ENCODE measurements at regions not wholly inside any gene's neighbourhood (a gene's known extent, or its start where the extent isn't known, plus 50 kb on each side); places are given as distances from the start of the nearest gene placed in this dataset.

DNA sequence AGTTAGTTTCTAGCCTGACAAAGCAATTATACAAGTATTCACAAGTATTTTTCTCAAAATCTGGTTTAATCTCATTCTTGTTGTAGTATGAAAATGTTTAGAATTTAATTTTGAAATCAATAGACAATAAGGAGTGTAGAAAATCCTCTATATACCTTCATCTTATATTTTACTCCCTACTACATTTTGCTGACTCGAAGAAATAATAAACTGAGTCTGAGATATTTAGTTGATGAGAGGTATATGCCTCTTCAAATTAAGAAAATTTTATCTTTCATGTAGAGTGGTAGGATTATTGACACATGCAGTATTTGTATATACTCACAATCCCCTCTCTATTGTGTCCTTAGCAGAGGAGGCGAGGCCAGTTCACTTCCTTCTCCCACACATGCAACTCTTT, 477.7 kb downstream of the MAN2A1 start:
- TF ChIP-seq, protein P1, sequence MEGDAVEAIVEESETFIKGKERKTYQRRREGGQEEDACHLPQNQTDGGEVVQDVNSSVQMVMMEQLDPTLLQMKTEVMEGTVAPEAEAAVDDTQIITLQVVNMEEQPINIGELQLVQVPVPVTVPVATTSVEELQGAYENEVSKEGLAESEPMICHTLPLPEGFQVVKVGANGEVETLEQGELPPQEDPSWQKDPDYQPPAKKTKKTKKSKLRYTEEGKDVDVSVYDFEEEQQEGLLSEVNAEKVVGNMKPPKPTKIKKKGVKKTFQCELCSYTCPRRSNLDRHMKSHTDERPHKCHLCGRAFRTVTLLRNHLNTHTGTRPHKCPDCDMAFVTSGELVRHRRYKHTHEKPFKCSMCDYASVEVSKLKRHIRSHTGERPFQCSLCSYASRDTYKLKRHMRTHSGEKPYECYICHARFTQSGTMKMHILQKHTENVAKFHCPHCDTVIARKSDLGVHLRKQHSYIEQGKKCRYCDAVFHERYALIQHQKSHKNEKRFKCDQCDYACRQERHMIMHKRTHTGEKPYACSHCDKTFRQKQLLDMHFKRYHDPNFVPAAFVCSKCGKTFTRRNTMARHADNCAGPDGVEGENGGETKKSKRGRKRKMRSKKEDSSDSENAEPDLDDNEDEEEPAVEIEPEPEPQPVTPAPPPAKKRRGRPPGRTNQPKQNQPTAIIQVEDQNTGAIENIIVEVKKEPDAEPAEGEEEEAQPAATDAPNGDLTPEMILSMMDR (IDR thresholded peaks at IDR 0.05), result no peak
- no peak for TF ChIP-seq POLR2A (IDR thresholded peaks at IDR 0.05)
